ENCODE measurements at regions not wholly inside any gene's neighbourhood (a gene's known extent, or its start where the extent isn't known, plus 50 kb on each side); places are given as distances from the start of the nearest gene placed in this dataset.

- TF ChIP-seq TAF1 (IDR thresholded peaks at IDR 0.05; ENCODE audit: low read depth) = no peak
- no peak for TF ChIP-seq TEAD4 (IDR thresholded peaks at IDR 0.05)
- TF ChIP-seq USF1 (IDR thresholded peaks at IDR 0.05) = no peak
Observed at GRCh38 chr14:105935384-105935783, 409.0 kb downstream of the TMEM121 start.
